Gastrocnemius medialis (tissue), 4 donors: ENCODE measurements at regions not wholly inside any gene's neighbourhood (a gene's known extent, or its start where the extent isn't known, plus 50 kb on each side); places are given as distances from the start of the nearest gene placed in this dataset.

Experiments used
- ATAC-seq, 2 donors: fragments of 150-250 bp; one replicate each; pipeline ENCODE4 v1.9.1; 2016
- DNase-seq, 2 donors: peaks; one replicate each; pipeline ENCODE4 v3.0.0-alpha.2; 2019
- H3K27ac ChIP-seq, 4 donors: fragments of 200-600 bp; sonication (generic); 1 replicate in 1 of 4; 2 replicates in 3 of 4; pipeline ENCODE4 v1.5.1; 2016 to 2018; ENCODE audit warnings: mild to moderate bottlenecking in 2 of 4, moderate library complexity in 1 of 4
- H3K27me3 ChIP-seq, 3 donors: fragments of 200-600 bp; sonication (generic) in 2 of 3; 1 replicate in 1 of 3; 2 replicates in 2 of 3; pipeline versions ENCODE4 v1.5.1 to v1.6.0; 2016 to 2019; ENCODE audit warnings: mild to moderate bottlenecking in 1 of 3, moderate library complexity in 1 of 3
- H3K36me3 ChIP-seq, 2 donors: fragments of 200-600 bp; sonication (generic) in 1 of 2; one replicate each; pipeline ENCODE4 v1.5.1; 2017 to 2018
- H3K4me1 ChIP-seq, 2 donors: fragments of 200-600 bp; sonication (generic) in 1 of 2; one replicate each; pipeline ENCODE4 v1.5.1; 2016 to 2017; ENCODE audit warnings: mild to moderate bottlenecking in 2 of 2
- H3K4me3 ChIP-seq, 4 donors: fragments of 200-600 bp; sonication (generic) in 3 of 4; 1 replicate in 1 of 4; 2 replicates in 3 of 4; pipeline ENCODE4 v1.5.1; 2016 to 2019; ENCODE audit warnings: mild to moderate bottlenecking in 2 of 4
- H3K9me3 ChIP-seq, 3 donors: fragments of 200-600 bp; sonication (generic) in 2 of 3; 1 replicate in 1 of 3; 2 replicates in 2 of 3; pipeline ENCODE4 v1.5.1; 2016 to 2019
- CTCF ChIP-seq, 5 experiments: fragments of 450-650 bp in 3 of 5; fragments of 200-600 bp in 2 of 5; sonication (generic) in 2 of 5; IDR thresholded peaks in 4 of 5; conservative IDR thresholded peaks in 1 of 5; 1 replicate in 4 of 5; 2 replicates in 1 of 5; pipeline ENCODE4 v1.5.1; 2016 to 2019; ENCODE audit warnings: antibody characterized with exemption in 5 of 5, mild to moderate bottlenecking in 3 of 5, moderate library complexity in 3 of 5
- POLR2A ChIP-seq, 2 donors: fragments of 450-650 bp; IDR thresholded peaks; one replicate each; pipeline ENCODE4 v1.6.1; 2017; ENCODE audit warnings: antibody characterized with exemption in 2 of 2, mild to moderate bottlenecking in 2 of 2, moderate library complexity in 2 of 2
- in situ Hi-C, 4 donors: fragments of 200-750 bp; cut with MboI; loops; one replicate each; pipeline versions ENCODE4 v1.15.0 to v1.8.0; 2017; ENCODE audit warnings: low sequenced_read_pairs in 4 of 4
- intact Hi-C: fragments of 100-400 bp; cut with DNase I; formaldehyde crosslinking; loops from one replicate; pipeline ENCODE4 v1.15.1; 2023; ENCODE audit warnings: low total_unique reads

- no peaks in the 10 kb centered on the region for H3K9me3 ChIP-seq
- in situ Hi-C loops (no loop called here), intact Hi-C loops (loop anchor here (10.0 kb wide), 1 partner anchor 47 kb away; no protein-coding TSS in a partner anchor)
- no peak for TF ChIP-seq CTCF (IDR thresholded peaks at IDR 0.05 in 4 of 5, conservative IDR thresholded peaks at IDR 0.05 in 1 of 5)
- TF ChIP-seq POLR2A (IDR thresholded peaks at IDR 0.05), result no peak
- no peaks in the 10 kb centered on the region for H3K36me3 ChIP-seq
- H3K27me3 ChIP-seq, result no peaks in the 10 kb centered on the region
- no peak overlapping the region for H3K4me3 ChIP-seq
- DNase-seq, result no peak
- H3K27ac ChIP-seq, result no peak overlapping the region
- H3K4me1 ChIP-seq, result peaks cover 5 to 15% of the 10 kb centered on the region in 2 donors
- ATAC-seq, result no peak
Measured at GRCh38 chr5:143551820-143552251, 148.3 kb upstream of the NR3C1 start.

GRCh38 chr5:143550986-143551630 lies 147.6 kb upstream of the NR3C1 start:
- in situ Hi-C loops (no loop called here), intact Hi-C loops (loop anchor here (10.0 kb wide), 1 partner anchor 46 kb away; no protein-coding TSS in a partner anchor)
- Histone ChIP-seq H3K27me3 (no peaks in the 10 kb centered on the region), H3K27ac (no peak overlapping the region), H3K4me1 (peaks cover 0 to 14% of the 10 kb centered on the region in 2 donors), H3K9me3 (no peaks in the 10 kb centered on the region), H3K4me3 (no peak overlapping the region), H3K36me3 (no peaks in the 10 kb centered on the region)
- no peak for DNase-seq
- no peak for TF ChIP-seq CTCF (IDR thresholded peaks at IDR 0.05 in 4 of 5, conservative IDR thresholded peaks at IDR 0.05 in 1 of 5)
- no peak for TF ChIP-seq POLR2A (IDR thresholded peaks at IDR 0.05)
- no peak for ATAC-seq

- Histone ChIP-seq H3K27ac (no peak overlapping the region), H3K4me3 (no peak overlapping the region), H3K4me1 (peaks cover 6 to 7% of the 10 kb centered on the region in 2 donors), H3K9me3 (no peaks in the 10 kb centered on the region), H3K36me3 (no peaks in the 10 kb centered on the region), H3K27me3 (no peaks in the 10 kb centered on the region)
- in situ Hi-C loops (no loop called here), intact Hi-C loops (no loop called here)
- no peak for TF ChIP-seq CTCF (IDR thresholded peaks at IDR 0.05 in 4 of 5, conservative IDR thresholded peaks at IDR 0.05 in 1 of 5)
- TF ChIP-seq POLR2A (IDR thresholded peaks at IDR 0.05), result no peak
- no peak for DNase-seq
- no peak for ATAC-seq
Measured at GRCh38 chr5:143547342-143547741, 143.9 kb upstream of the NR3C1 start.

- ATAC-seq (no peak), DNase-seq (no peak)
- H3K27ac ChIP-seq, result no peak overlapping the region
- no peak for TF ChIP-seq POLR2A (IDR thresholded peaks at IDR 0.05)
- TF ChIP-seq CTCF (IDR thresholded peaks at IDR 0.05 in 4 of 5, conservative IDR thresholded peaks at IDR 0.05 in 1 of 5), result no peak
- intact Hi-C loops, result no loop called here
- no peak overlapping the region for H3K4me3 ChIP-seq
- H3K27me3 ChIP-seq, result no peaks in the 10 kb centered on the region
- peaks cover 15% of the 10 kb centered on the region in 2 donors for H3K4me1 ChIP-seq
- in situ Hi-C loops, result no loop called here
- H3K9me3 ChIP-seq, result no peaks in the 10 kb centered on the region
- no peaks in the 10 kb centered on the region for H3K36me3 ChIP-seq
Measured at GRCh38 chr5:143546394-143546793, 142.9 kb upstream of the NR3C1 start.

GRCh38 chr5:143544606-143545005 lies 141.1 kb upstream of the NR3C1 start:
- H3K4me3 ChIP-seq, result no peak overlapping the region
- in situ Hi-C loops, result no loop called here
- no peak for TF ChIP-seq CTCF (IDR thresholded peaks at IDR 0.05 in 4 of 5, conservative IDR thresholded peaks at IDR 0.05 in 1 of 5)
- TF ChIP-seq POLR2A (IDR thresholded peaks at IDR 0.05), result no peak
- DNase-seq, result no peak
- no peak for ATAC-seq
- no peaks in the 10 kb centered on the region for H3K36me3 ChIP-seq
- H3K4me1 ChIP-seq, result peaks cover 18 to 20% of the 10 kb centered on the region in 2 donors
- H3K9me3 ChIP-seq, result no peaks in the 10 kb centered on the region
- intact Hi-C loops, result no loop called here
- H3K27ac ChIP-seq, result no peak overlapping the region
- no peaks in the 10 kb centered on the region for H3K27me3 ChIP-seq
